GM23338 (cell line): ENCODE measurements at regions not wholly inside any gene's neighbourhood (a gene's known extent, or its start where the extent isn't known, plus 50 kb on each side); places are given as distances from the start of the nearest gene placed in this dataset.

ENCODE experiments used
- ATAC-seq: fragments of 200-7000 bp; cut with Tn5 transposase; 3 replicates; pipeline ENCODE4 v1.9.1; 2020
- DNase-seq: peaks from one replicate; pipeline ENCODE4 v3.0.0-alpha.2; 2015; ENCODE audit warnings: low spot score
- H2AFZ ChIP-seq: fragments of 200-600 bp; sonication (generic); 2 replicates; pipeline ENCODE4 v1.8.0; 2016; ENCODE audit warnings: antibody characterized with exemption, mild to moderate bottlenecking, moderate library complexity
- H3F3A ChIP-seq: fragments of 200-600 bp; sonication (generic); replicated peaks from 2 replicates; pipeline ENCODE4 v1.8.0; 2017; ENCODE audit warnings: antibody characterized with exemption, mixed run types, low read depth
- H3K27ac ChIP-seq: fragments of 200-600 bp; sonication (generic); 2 replicates; pipeline ENCODE4 v1.6.1; 2016; ENCODE audit warnings: low read depth
- H3K27me3 ChIP-seq: fragments of 200-600 bp; sonication (generic); 2 replicates; pipeline ENCODE4 v1.8.0; 2016; ENCODE audit warnings: mild to moderate bottlenecking, mixed run types, moderate library complexity; ENCODE audit not compliant: insufficient read depth
- H3K36me3 ChIP-seq: fragments of 200-600 bp; sonication (generic); 2 replicates; pipeline ENCODE4 v1.8.0; 2016; ENCODE audit warnings: mild to moderate bottlenecking; ENCODE audit not compliant: insufficient read depth
- H3K4me1 ChIP-seq: fragments of 200-600 bp; sonication (generic); 2 replicates; pipeline ENCODE4 v1.8.0; 2016; ENCODE audit warnings: mild to moderate bottlenecking, moderate library complexity; ENCODE audit not compliant: insufficient read depth
- H3K4me2 ChIP-seq: fragments of 200-600 bp; sonication (generic); 2 replicates; pipeline ENCODE4 v1.7.1; 2017; ENCODE audit warnings: mixed run types
- H3K4me3 ChIP-seq: fragments of 200-600 bp; sonication (generic); 2 replicates; pipeline ENCODE4 v1.6.1; 2016; ENCODE audit warnings: mixed run types
- H3K79me2 ChIP-seq: fragments of 200-600 bp; sonication (generic); replicated peaks from 2 replicates; pipeline ENCODE4 v1.8.0; 2017; ENCODE audit warnings: mild to moderate bottlenecking; ENCODE audit not compliant: insufficient read depth
- H3K9me2 ChIP-seq: fragments of 200-600 bp; sonication (generic); 2 replicates; pipeline ENCODE4 v1.8.0; 2017; ENCODE audit not compliant: insufficient read depth
- H4K20me1 ChIP-seq: fragments of 200-600 bp; sonication (generic); replicated peaks from 2 replicates; pipeline ENCODE4 v1.8.0; 2017; ENCODE audit warnings: mild to moderate bottlenecking; ENCODE audit not compliant: insufficient read depth
- H3K27ac Mint-ChIP-seq: 2 replicates; pipeline ENCODE4 v1.8.0; 2020; ENCODE audit warnings: inconsistent platforms, mild to moderate bottlenecking, moderate library complexity, mixed read lengths
- H3K27me3 Mint-ChIP-seq: 3 replicates; pipeline ENCODE4 v1.8.0; 2022; ENCODE audit warnings: low read depth, mild to moderate bottlenecking, moderate library complexity, mixed read lengths, inconsistent platforms; ENCODE audit not compliant: insufficient read depth, poor library complexity
- H3K36me3 Mint-ChIP-seq: 3 replicates; pipeline ENCODE4 v1.8.0; 2021; ENCODE audit warnings: low read depth, mild to moderate bottlenecking, inconsistent platforms, moderate library complexity, mixed read lengths
- H3K4me1 Mint-ChIP-seq: 3 replicates; pipeline ENCODE4 v1.8.0; 2020; ENCODE audit warnings: mild to moderate bottlenecking, inconsistent platforms, mixed read lengths
- H3K4me3 Mint-ChIP-seq: 3 replicates; pipeline ENCODE4 v1.8.0; 2021; ENCODE audit warnings: moderate library complexity, mild to moderate bottlenecking, inconsistent platforms, mixed read lengths
- H3K9me3 Mint-ChIP-seq: 3 replicates; pipeline ENCODE4 v1.8.0; 2020; ENCODE audit warnings: moderate library complexity, mild to moderate bottlenecking, inconsistent platforms, mixed read lengths
- CREB1 ChIP-seq: fragments of 250-450 bp; sonication (Bioruptor Pico); IDR thresholded peaks from 2 replicates; pipeline ENCODE4 v1.5.0; 2020; ENCODE audit warnings: low read depth, mild to moderate bottlenecking, moderate library complexity
- CTCF ChIP-seq, 2 experiments: fragments of 200-600 bp in 1 of 2; sonication (generic) in 1 of 2; conservative IDR thresholded peaks; 2 replicates each; pipeline versions ENCODE4 v1.5.1 to v1.6.1; 2016 to 2017; ENCODE audit warnings: antibody characterized with exemption in 2 of 2, low read depth in 2 of 2, mild to moderate bottlenecking in 2 of 2, moderate library complexity in 1 of 2
- EZH2 ChIP-seq: fragments of 200-600 bp; sonication (generic); IDR thresholded peaks from one replicate; pipeline ENCODE4 v1.8.0; 2017; ENCODE audit warnings: antibody characterized with exemption, mild to moderate bottlenecking, low read depth; ENCODE audit not compliant: unreplicated experiment
- EZH2phosphoT487 ChIP-seq: fragments of 200-600 bp; sonication (generic); IDR thresholded peaks from one replicate; pipeline ENCODE4 v1.8.1; 2018; ENCODE audit warnings: antibody characterized with exemption; ENCODE audit not compliant: unreplicated experiment
- JUNB ChIP-seq: IDR thresholded peaks from one replicate; pipeline ENCODE4 v1.6.1; 2016; ENCODE audit warnings: antibody characterized with exemption; ENCODE audit not compliant: unreplicated experiment
- NANOG ChIP-seq: IDR thresholded peaks from 2 replicates; pipeline ENCODE4 v1.6.1; 2016; ENCODE audit warnings: antibody characterized with exemption, borderline replicate concordance
- POLR2AphosphoS5 ChIP-seq: IDR thresholded peaks from 2 replicates; pipeline ENCODE4 v1.6.1; 2016; ENCODE audit warnings: antibody characterized with exemption, low read depth
- STAT1 ChIP-seq: IDR thresholded peaks from one replicate; pipeline ENCODE4 v1.6.1; 2016; ENCODE audit warnings: antibody characterized with exemption; ENCODE audit not compliant: unreplicated experiment
- ZNF114 ChIP-seq: fragments of 250-450 bp; sonication (Bioruptor Pico); IDR thresholded peaks from 2 replicates; pipeline ENCODE4 v1.5.0; 2020; ENCODE audit warnings: mild to moderate bottlenecking, moderate library complexity
- ZNF331 ChIP-seq: fragments of 250-450 bp; sonication (Bioruptor Pico); IDR thresholded peaks from 2 replicates; pipeline ENCODE4 v1.5.0; 2020; ENCODE audit warnings: low read depth, mild to moderate bottlenecking, moderate library complexity
- ZNF462 ChIP-seq: fragments of 250-450 bp; sonication (Bioruptor Pico); IDR thresholded peaks from 2 replicates; pipeline ENCODE4 v1.5.0; 2020; ENCODE audit warnings: mild to moderate bottlenecking, moderate library complexity
- TF ChIP-seq, protein P1 (sequence below): IDR thresholded peaks from one replicate; pipeline ENCODE4 v1.6.1; 2018; ENCODE audit warnings: antibody characterized with exemption; ENCODE audit not compliant: unreplicated experiment
- TF ChIP-seq, protein P2 (sequence below): IDR thresholded peaks from 2 replicates; pipeline ENCODE4 v1.6.1; 2016; ENCODE audit warnings: antibody characterized with exemption

GRCh38 chr16:64679976-64680690 is 441.7 kb downstream of the CDH11 start:
- Mint-ChIP-seq H3K4me3 (no peak overlapping the region), H3K4me1 (no peaks in the 10 kb centered on the region), H3K27ac (no peak overlapping the region; the same call in 1 of the 2 replicates), H3K27me3 (peaks cover 3% of the 10 kb centered on the region), H3K9me3 (no peaks in the 10 kb centered on the region; the same call in 2 of the 3 replicates), H3K36me3 (no peaks in the 10 kb centered on the region)
- Histone ChIP-seq H3K9me2 (peaks cover 11% of the 10 kb centered on the region; the same call in 1 of the 2 replicates), H4K20me1 (no peaks in the 10 kb centered on the region), H3K79me2 (no peaks in the 10 kb centered on the region), H3F3A (no peaks in the 10 kb centered on the region), H3K4me2 (no peak overlapping the region), H3K36me3 (no peaks in the 10 kb centered on the region), H2AFZ (peak overlapping the region; percentile 52; the same call in 1 of the 2 replicates), H3K4me3 (no peak overlapping the region), H3K27me3 (no peaks in the 10 kb centered on the region), H3K4me1 (no peaks in the 10 kb centered on the region), H3K27ac (no peak overlapping the region)
- DNase-seq (no peak), ATAC-seq (no peak)
- no peak for TF ChIP-seq EZH2phosphoT487
- no peak for TF ChIP-seq ZNF331 (CRISPR knock-in tag)
- TF ChIP-seq POLR2AphosphoS5, result no peak
- TF ChIP-seq ZNF114, result no peak
- TF ChIP-seq JUNB, result no peak
- TF ChIP-seq CTCF (conservative IDR thresholded peaks at IDR 0.05; ENCODE audit: low read depth in 2 of 2), result no peak
- TF ChIP-seq, protein P1, sequence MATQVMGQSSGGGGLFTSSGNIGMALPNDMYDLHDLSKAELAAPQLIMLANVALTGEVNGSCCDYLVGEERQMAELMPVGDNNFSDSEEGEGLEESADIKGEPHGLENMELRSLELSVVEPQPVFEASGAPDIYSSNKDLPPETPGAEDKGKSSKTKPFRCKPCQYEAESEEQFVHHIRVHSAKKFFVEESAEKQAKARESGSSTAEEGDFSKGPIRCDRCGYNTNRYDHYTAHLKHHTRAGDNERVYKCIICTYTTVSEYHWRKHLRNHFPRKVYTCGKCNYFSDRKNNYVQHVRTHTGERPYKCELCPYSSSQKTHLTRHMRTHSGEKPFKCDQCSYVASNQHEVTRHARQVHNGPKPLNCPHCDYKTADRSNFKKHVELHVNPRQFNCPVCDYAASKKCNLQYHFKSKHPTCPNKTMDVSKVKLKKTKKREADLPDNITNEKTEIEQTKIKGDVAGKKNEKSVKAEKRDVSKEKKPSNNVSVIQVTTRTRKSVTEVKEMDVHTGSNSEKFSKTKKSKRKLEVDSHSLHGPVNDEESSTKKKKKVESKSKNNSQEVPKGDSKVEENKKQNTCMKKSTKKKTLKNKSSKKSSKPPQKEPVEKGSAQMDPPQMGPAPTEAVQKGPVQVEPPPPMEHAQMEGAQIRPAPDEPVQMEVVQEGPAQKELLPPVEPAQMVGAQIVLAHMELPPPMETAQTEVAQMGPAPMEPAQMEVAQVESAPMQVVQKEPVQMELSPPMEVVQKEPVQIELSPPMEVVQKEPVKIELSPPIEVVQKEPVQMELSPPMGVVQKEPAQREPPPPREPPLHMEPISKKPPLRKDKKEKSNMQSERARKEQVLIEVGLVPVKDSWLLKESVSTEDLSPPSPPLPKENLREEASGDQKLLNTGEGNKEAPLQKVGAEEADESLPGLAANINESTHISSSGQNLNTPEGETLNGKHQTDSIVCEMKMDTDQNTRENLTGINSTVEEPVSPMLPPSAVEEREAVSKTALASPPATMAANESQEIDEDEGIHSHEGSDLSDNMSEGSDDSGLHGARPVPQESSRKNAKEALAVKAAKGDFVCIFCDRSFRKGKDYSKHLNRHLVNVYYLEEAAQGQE, result no peak
- TF ChIP-seq NANOG, result no peak
- no peak for TF ChIP-seq STAT1
- TF ChIP-seq, protein P2, sequence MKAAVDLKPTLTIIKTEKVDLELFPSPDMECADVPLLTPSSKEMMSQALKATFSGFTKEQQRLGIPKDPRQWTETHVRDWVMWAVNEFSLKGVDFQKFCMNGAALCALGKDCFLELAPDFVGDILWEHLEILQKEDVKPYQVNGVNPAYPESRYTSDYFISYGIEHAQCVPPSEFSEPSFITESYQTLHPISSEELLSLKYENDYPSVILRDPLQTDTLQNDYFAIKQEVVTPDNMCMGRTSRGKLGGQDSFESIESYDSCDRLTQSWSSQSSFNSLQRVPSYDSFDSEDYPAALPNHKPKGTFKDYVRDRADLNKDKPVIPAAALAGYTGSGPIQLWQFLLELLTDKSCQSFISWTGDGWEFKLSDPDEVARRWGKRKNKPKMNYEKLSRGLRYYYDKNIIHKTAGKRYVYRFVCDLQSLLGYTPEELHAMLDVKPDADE, result no peak
- TF ChIP-seq CREB1, result no peak
- TF ChIP-seq ZNF462, result no peak
- no peak for TF ChIP-seq EZH2
